SU-DHL-6 (cell line): ENCODE measurements at regions not wholly inside any gene's neighbourhood (a gene's known extent, or its start where the extent isn't known, plus 50 kb on each side); places are given as distances from the start of the nearest gene placed in this dataset.

Source experiments
- CTCF ChIP-seq: fragments of 200-600 bp; sonication (generic); IDR thresholded peaks from one replicate; pipeline ENCODE4 v1.5.1; 2017; ENCODE audit warnings: antibody characterized with exemption, mild to moderate bottlenecking, low read length, moderate library complexity; ENCODE audit not compliant: insufficient read depth, poor library complexity, severe bottlenecking
- EZH2phosphoT487 ChIP-seq: fragments of 200-600 bp; sonication (generic), shearing (Covaris generic); conservative IDR thresholded peaks from 2 replicates; pipeline ENCODE4 v1.6.1; 2018; ENCODE audit warnings: mild to moderate bottlenecking, antibody characterized with exemption, low read length, moderate library complexity, mixed read lengths

- TF ChIP-seq CTCF = no peak
- TF ChIP-seq EZH2phosphoT487 = no peak
Measured at GRCh38 chr11:10360835-10361234, 56.0 kb downstream of the ADM start.
